Gastroesophageal sphincter (tissue), 4 donors: ENCODE measurements at regions not wholly inside any gene's neighbourhood (a gene's known extent, or its start where the extent isn't known, plus 50 kb on each side); places are given as distances from the start of the nearest gene placed in this dataset.

Experiments
- ATAC-seq: fragments of 150-250 bp; one replicate; pipeline ENCODE4 v1.9.1; 2016; ENCODE audit warnings: mild to moderate bottlenecking, moderate library complexity
- H3K27ac ChIP-seq, 4 donors: fragments of 200-600 bp; sonication (generic) in 3 of 4; 1 replicate in 3 of 4; 2 replicates in 1 of 4; pipeline ENCODE4 v1.5.1; 2016 to 2019
- H3K27me3 ChIP-seq: fragments of 200-600 bp; sonication (generic); one replicate; pipeline ENCODE4 v1.5.1; 2019
- H3K36me3 ChIP-seq, 2 donors: fragments of 200-600 bp; sonication (generic); one replicate each; pipeline ENCODE4 v1.5.1; 2019; ENCODE audit warnings: control low read depth in 1 of 2
- H3K4me1 ChIP-seq, 3 donors: fragments of 200-600 bp; sonication (generic); 1 replicate in 2 of 3; 2 replicates in 1 of 3; pipeline ENCODE4 v1.5.1; 2016 to 2019; ENCODE audit warnings: control low read depth in 2 of 3
- H3K4me3 ChIP-seq, 2 donors: fragments of 200-600 bp; sonication (generic); one replicate each; pipeline ENCODE4 v1.5.1; 2019; ENCODE audit warnings: mild to moderate bottlenecking in 1 of 2, moderate library complexity in 1 of 2
- H3K9me3 ChIP-seq, 3 donors: fragments of 200-600 bp; sonication (generic); one replicate each; pipeline ENCODE4 v1.5.1; 2017 to 2019; ENCODE audit warnings: control low read depth in 2 of 3
- EP300 ChIP-seq: sonication (generic); formaldehyde crosslinking; IDR thresholded peaks from one replicate; pipeline ENCODE4 v1.6.1; 2017; ENCODE audit warnings: antibody characterized with exemption, mild to moderate bottlenecking
- POLR2A ChIP-seq, 2 donors: fragments of 450-650 bp; IDR thresholded peaks; one replicate each; pipeline ENCODE4 v1.6.1; 2017; ENCODE audit warnings: antibody characterized with exemption in 2 of 2, mild to moderate bottlenecking in 2 of 2, moderate library complexity in 1 of 2
- POLR2AphosphoS5 ChIP-seq: sonication (generic); formaldehyde crosslinking; IDR thresholded peaks from one replicate; pipeline ENCODE4 v1.6.1; 2017; ENCODE audit warnings: antibody characterized with exemption
- WGBS, 2 donors: methylation state at CpG; one replicate each; pipeline ENCODE4 v1.1.5; 2018; ENCODE audit warnings: low coverage in 1 of 2; 5-methylcytosine and 5-hydroxymethylcytosine counted together
- TF ChIP-seq, protein P1 (sequence below), 4 experiments: fragments of 200-600 bp in 2 of 4; fragments of 450-650 bp in 2 of 4; sonication (generic) in 1 of 4; IDR thresholded peaks; one replicate each; pipeline ENCODE4 v1.5.1; 2017 to 2019; ENCODE audit warnings: antibody characterized with exemption in 4 of 4, mild to moderate bottlenecking in 2 of 4, moderate library complexity in 2 of 4

DNA sequence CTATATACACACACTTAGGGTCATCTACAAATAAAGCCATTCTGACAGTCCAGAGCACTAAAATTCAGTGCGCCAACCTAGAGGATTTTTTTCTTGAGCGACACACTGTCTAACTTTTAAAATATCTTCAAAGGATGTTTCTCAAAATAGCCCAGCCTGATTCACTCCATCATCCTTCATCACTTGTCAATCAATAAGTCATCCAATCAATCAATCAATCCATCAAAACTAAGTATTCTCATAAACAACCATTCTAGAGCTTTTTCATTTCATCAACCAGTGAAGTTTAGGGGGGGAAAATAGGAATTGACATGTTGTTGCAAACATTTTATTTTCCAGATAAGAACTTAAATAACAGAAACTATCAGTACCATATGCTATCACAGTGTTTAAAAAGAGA, 183.2 kb downstream of the HDGFL1 start:
- no peak for ATAC-seq
- H3K9me3 ChIP-seq: no peaks in the 10 kb centered on the region
- no peak overlapping the region for H3K4me3 ChIP-seq
- H3K4me1 ChIP-seq: no peaks in the 10 kb centered on the region
- no peaks in the 10 kb centered on the region for H3K27me3 ChIP-seq
- TF ChIP-seq POLR2A (IDR thresholded peaks at IDR 0.05): no peak
- no peak for TF ChIP-seq EP300
- H3K27ac ChIP-seq: no peak overlapping the region
- 76 to 86% methylated on average over 2 of the region's 2 CpGs for WGBS, 2 donors
- no peaks in the 10 kb centered on the region for H3K36me3 ChIP-seq

DNA sequence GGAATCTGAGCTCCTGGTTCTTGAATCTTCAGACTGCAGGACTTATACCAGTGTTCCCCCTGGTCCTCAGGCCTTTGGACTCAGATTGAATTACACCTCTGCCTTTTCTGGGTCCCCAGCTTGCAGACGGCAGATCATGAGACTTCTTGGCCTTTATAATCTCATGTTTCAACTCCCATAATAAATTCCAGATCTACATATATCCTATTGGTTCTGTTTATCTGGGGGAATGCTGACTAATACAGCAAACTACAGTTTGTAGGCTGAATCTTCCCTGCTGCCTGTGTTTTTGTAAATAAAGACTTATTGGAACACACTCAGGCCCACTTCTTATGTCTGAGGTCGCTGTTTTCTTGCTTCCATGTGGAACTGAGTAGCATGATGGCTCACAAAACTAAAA, 184.7 kb downstream of the HDGFL1 start:
- Histone ChIP-seq H3K36me3 (no peaks in the 10 kb centered on the region), H3K4me3 (no peak overlapping the region), H3K4me1 (no peaks in the 10 kb centered on the region), H3K27ac (no peak overlapping the region), H3K27me3 (no peaks in the 10 kb centered on the region), H3K9me3 (no peaks in the 10 kb centered on the region)
- TF ChIP-seq, protein P1, sequence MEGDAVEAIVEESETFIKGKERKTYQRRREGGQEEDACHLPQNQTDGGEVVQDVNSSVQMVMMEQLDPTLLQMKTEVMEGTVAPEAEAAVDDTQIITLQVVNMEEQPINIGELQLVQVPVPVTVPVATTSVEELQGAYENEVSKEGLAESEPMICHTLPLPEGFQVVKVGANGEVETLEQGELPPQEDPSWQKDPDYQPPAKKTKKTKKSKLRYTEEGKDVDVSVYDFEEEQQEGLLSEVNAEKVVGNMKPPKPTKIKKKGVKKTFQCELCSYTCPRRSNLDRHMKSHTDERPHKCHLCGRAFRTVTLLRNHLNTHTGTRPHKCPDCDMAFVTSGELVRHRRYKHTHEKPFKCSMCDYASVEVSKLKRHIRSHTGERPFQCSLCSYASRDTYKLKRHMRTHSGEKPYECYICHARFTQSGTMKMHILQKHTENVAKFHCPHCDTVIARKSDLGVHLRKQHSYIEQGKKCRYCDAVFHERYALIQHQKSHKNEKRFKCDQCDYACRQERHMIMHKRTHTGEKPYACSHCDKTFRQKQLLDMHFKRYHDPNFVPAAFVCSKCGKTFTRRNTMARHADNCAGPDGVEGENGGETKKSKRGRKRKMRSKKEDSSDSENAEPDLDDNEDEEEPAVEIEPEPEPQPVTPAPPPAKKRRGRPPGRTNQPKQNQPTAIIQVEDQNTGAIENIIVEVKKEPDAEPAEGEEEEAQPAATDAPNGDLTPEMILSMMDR (IDR thresholded peaks at IDR 0.05): no peak
- TF ChIP-seq POLR2AphosphoS5 (no peak), POLR2A (IDR thresholded peaks at IDR 0.05) (no peak)
- no peak for ATAC-seq
- WGBS, 2 donors: 45 to 50% methylated on average over 2 of the region's 2 CpGs

DNA sequence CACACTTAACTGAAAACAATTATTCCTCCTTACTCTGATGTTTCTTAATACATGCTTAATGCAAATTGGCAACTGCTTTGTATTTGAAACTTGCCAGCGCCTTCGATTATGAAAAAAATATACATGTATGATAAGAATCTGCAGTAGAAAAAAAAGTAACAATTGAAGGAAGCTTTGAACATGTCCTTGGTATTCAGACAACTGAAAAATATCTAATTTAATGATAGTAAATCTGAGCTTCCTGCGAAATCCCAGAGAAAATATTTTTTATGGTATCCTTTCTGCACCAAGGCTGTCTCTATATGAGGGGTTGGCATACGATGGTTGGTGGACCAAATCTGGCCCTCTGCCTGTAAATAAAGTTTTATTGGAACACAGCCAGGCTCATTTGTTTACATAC, 186.2 kb downstream of the HDGFL1 start:
- TF ChIP-seq EP300 (no peak), POLR2AphosphoS5 (no peak), POLR2A (IDR thresholded peaks at IDR 0.05) (no peak)
- TF ChIP-seq, protein P1 (IDR thresholded peaks at IDR 0.05): no peak
- Histone ChIP-seq H3K36me3 (no peaks in the 10 kb centered on the region), H3K27ac (no peak overlapping the region), H3K27me3 (no peaks in the 10 kb centered on the region), H3K4me3 (no peak overlapping the region), H3K9me3 (no peaks in the 10 kb centered on the region), H3K4me1 (no peaks in the 10 kb centered on the region)
- ATAC-seq: no peak
- WGBS, 2 donors: 68 to 69% methylated on average over 4 of the region's 4 CpGs

DNA sequence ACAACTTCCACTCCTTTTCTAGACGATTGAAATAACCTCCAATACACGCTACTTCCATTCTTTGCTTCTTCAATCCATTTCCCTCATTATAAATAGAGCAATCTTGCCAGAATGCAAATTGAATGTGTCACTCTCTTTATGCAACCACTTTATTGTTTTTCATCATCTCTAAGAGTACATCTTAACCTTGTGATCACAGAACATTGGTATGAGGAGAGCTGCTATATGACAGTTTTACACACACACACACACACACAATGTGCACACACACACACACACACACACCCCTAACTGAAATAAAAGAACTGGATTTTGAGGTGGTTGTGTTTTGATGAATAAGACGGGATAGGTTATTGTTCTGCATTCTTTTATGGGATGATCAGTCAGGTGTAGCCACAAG, 187.0 kb downstream of the HDGFL1 start:
- no peak overlapping the region for H3K27ac ChIP-seq
- H3K36me3 ChIP-seq: no peaks in the 10 kb centered on the region
- H3K4me3 ChIP-seq: no peak overlapping the region
- 67 to 79% methylated on average over 2 to 3 of the region's 3 CpGs for WGBS, 2 donors
- H3K9me3 ChIP-seq: no peaks in the 10 kb centered on the region
- TF ChIP-seq, protein P1 (IDR thresholded peaks at IDR 0.05): no peak
- TF ChIP-seq POLR2AphosphoS5 (no peak), POLR2A (IDR thresholded peaks at IDR 0.05) (no peak), EP300 (no peak)
- no peak for ATAC-seq
- no peaks in the 10 kb centered on the region for H3K4me1 ChIP-seq
- no peaks in the 10 kb centered on the region for H3K27me3 ChIP-seq

DNA sequence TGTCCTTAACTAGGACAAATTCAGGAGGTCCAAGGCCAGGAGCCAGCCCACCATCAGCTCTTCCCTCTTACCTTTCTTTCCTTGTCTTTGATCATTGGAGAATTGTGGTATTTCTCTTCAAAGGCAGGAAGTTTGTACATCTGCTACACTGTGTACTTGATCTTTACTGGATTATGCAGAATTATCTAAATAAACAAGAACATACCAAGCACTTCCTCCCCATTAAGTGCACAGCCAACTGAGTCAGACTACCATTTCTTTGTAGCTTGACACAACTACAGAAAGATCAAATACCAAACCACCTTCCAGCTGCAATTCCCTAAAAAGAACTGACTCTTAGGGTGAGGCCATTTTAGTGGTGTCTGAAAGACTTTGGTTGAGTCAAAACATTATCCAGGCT, 195.1 kb downstream of the HDGFL1 start:
- TF ChIP-seq POLR2A (IDR thresholded peaks at IDR 0.05): no peak
- TF ChIP-seq, protein P1 (IDR thresholded peaks at IDR 0.05): no peak
- TF ChIP-seq EP300: no peak
- no peak for TF ChIP-seq POLR2AphosphoS5
- H3K9me3 ChIP-seq: no peaks in the 10 kb centered on the region
- H3K27ac ChIP-seq: no peak overlapping the region
- no peaks in the 10 kb centered on the region for H3K27me3 ChIP-seq
- H3K36me3 ChIP-seq: no peaks in the 10 kb centered on the region
- no peaks in the 10 kb centered on the region for H3K4me1 ChIP-seq
- H3K4me3 ChIP-seq: no peak overlapping the region
- ATAC-seq: no peak

DNA sequence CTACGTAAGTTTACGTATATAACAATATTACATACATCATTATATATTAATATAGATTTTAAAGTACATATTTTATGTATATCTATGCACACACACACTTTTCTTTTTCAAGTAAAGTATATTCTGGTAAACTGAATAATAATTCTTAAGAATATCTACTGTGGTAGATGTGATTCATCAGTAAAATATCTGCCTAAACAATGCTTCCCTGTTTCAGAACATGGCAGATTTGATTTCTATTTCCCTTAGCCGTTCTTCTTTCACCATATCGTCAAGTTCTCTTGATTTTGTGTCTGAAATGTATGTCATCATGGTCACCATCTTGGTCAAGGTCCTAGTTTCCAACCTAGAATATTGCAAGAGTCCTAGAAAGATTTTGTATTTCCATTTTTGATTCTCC, 195.6 kb downstream of the HDGFL1 start:
- Histone ChIP-seq H3K36me3 (no peaks in the 10 kb centered on the region), H3K27ac (no peak overlapping the region), H3K4me3 (no peak overlapping the region), H3K27me3 (no peaks in the 10 kb centered on the region), H3K4me1 (no peaks in the 10 kb centered on the region), H3K9me3 (no peaks in the 10 kb centered on the region)
- 90 to 91% methylated on average over 4 of the region's 4 CpGs for WGBS, 2 donors
- no peak for ATAC-seq
- TF ChIP-seq, protein P1 (IDR thresholded peaks at IDR 0.05): no peak
- no peak for TF ChIP-seq POLR2AphosphoS5
- no peak for TF ChIP-seq EP300
- no peak for TF ChIP-seq POLR2A (IDR thresholded peaks at IDR 0.05)
